H1 (cell line): ENCODE measurements at regions not wholly inside any gene's neighbourhood (a gene's known extent, or its start where the extent isn't known, plus 50 kb on each side); places are given as distances from the start of the nearest gene placed in this dataset.

Source experiments
- BCL11A ChIP-seq, 2 experiments: IDR thresholded peaks; one replicate each; pipeline ENCODE4 v1.6.1; 2011; ENCODE audit warnings: low read depth in 2 of 2, low read length in 2 of 2, mild to moderate bottlenecking in 2 of 2
- CBX5 ChIP-seq: fragments of 300-800, 300-1000 bp; sonication (generic); IDR thresholded peaks from 2 replicates; pipeline ENCODE4 v1.7.1; 2016; ENCODE audit warnings: antibody characterized with exemption, low read length, low read depth
- CTCF ChIP-seq, 3 experiments: IDR thresholded peaks; 1 replicate in 2 of 3; 2 replicates in 1 of 3; pipeline versions ENCODE4 v1.5.1 to v1.6.1; 2011; ENCODE audit warnings: low read length in 3 of 3, mild to moderate bottlenecking in 3 of 3, inconsistent platforms in 2 of 3, low read depth in 1 of 3, moderate library complexity in 1 of 3; ENCODE audit not compliant: insufficient read depth in 1 of 3; ENCODE audit errors: control extremely low read depth in 1 of 3
- FOSL1 ChIP-seq: IDR thresholded peaks from 2 replicates; pipeline ENCODE4 v1.6.1; 2011; ENCODE audit warnings: mild to moderate bottlenecking, low read depth, low read length, moderate library complexity; ENCODE audit not compliant: insufficient read depth
- HDAC2 ChIP-seq, 2 experiments: fragments of 300-600 bp in 1 of 2; sonication (generic) in 1 of 2; IDR thresholded peaks; 2 replicates each; pipeline ENCODE4 v1.6.1; 2011 to 2012; ENCODE audit warnings: low read depth in 2 of 2, low read length in 2 of 2, mild to moderate bottlenecking in 2 of 2, moderate library complexity in 2 of 2, borderline replicate concordance in 1 of 2, inconsistent platforms in 1 of 2
- HDAC6 ChIP-seq: IDR thresholded peaks from one replicate; pipeline ENCODE4 v1.7.1; 2012; ENCODE audit warnings: low read depth, mild to moderate bottlenecking, inconsistent platforms, low read length, moderate library complexity
- KDM1A ChIP-seq: fragments of 200-600, 300-600 bp; sonication (generic); IDR thresholded peaks from 2 replicates; pipeline ENCODE4 v1.7.1; 2016; ENCODE audit warnings: mild to moderate bottlenecking, low read length, borderline replicate concordance
- KDM4A ChIP-seq: IDR thresholded peaks from one replicate; pipeline ENCODE4 v1.7.1; 2012; ENCODE audit warnings: low read depth, mild to moderate bottlenecking, moderate library complexity, low read length, inconsistent platforms; ENCODE audit not compliant: severe bottlenecking
- RBBP5 ChIP-seq: IDR thresholded peaks from 2 replicates; pipeline ENCODE4 v1.7.1; 2012; ENCODE audit warnings: low read depth, mild to moderate bottlenecking, inconsistent platforms, low read length, moderate library complexity, borderline replicate concordance
- RNF2 ChIP-seq: fragments of 200-900, 300-1000 bp; sonication (generic); IDR thresholded peaks from 2 replicates; pipeline ENCODE4 v1.7.1; 2016; ENCODE audit warnings: borderline replicate concordance, low read depth, mild to moderate bottlenecking, antibody characterized with exemption, low read length; ENCODE audit not compliant: poor library complexity, severe bottlenecking; ENCODE audit errors: missing control alignments
- SAP30 ChIP-seq: fragments of 300-600 bp; sonication (generic); IDR thresholded peaks from 2 replicates; pipeline ENCODE4 v1.7.1; 2012; ENCODE audit warnings: low read length, moderate library complexity, mild to moderate bottlenecking, inconsistent platforms; ENCODE audit not compliant: insufficient read depth, insufficient replicate concordance
- TCF12 ChIP-seq: IDR thresholded peaks from 2 replicates; pipeline ENCODE4 v1.6.1; 2011; ENCODE audit warnings: low read depth, mild to moderate bottlenecking, low read length

- no peak for TF ChIP-seq TCF12
- TF ChIP-seq FOSL1: no peak
- no peak for TF ChIP-seq HDAC6
- no peak for TF ChIP-seq RBBP5
- TF ChIP-seq KDM4A: no peak
- no peak for TF ChIP-seq RNF2
- TF ChIP-seq CBX5: no peak
- no peak for TF ChIP-seq HDAC2 (IDR thresholded peaks at IDR 0.05; ENCODE audit: borderline replicate concordance in 1 of 2, low read depth in 2 of 2, low read length in 2 of 2)
- TF ChIP-seq BCL11A (IDR thresholded peaks at IDR 0.05; ENCODE audit: low read depth in 2 of 2, low read length in 2 of 2): no peak
- TF ChIP-seq SAP30: no peak
- no peak for TF ChIP-seq KDM1A
- no peak for TF ChIP-seq CTCF (IDR thresholded peaks at IDR 0.05; ENCODE audit: control extremely low read depth in 1 of 3, insufficient read depth in 1 of 3, low read depth in 1 of 3, low read length in 3 of 3)
Observed at GRCh38 chr19:28148554-28148953, 1064.4 kb downstream of the UQCRFS1 start (continued).
